HCT116 (cell line): ENCODE measurements at regions not wholly inside any gene's neighbourhood (a gene's known extent, or its start where the extent isn't known, plus 50 kb on each side); places are given as distances from the start of the nearest gene placed in this dataset.

Experiments used
- CEBPB ChIP-seq: IDR thresholded peaks from 2 replicates; pipeline ENCODE4 v1.6.1; 2012; ENCODE audit warnings: low read depth
- CTCF ChIP-seq, 3 experiments: fragments of 200-600 bp in 1 of 3; sonication (generic) in 1 of 3; IDR thresholded peaks in 2 of 3; conservative IDR thresholded peaks in 1 of 3; 2 replicates each; pipeline ENCODE4 v1.5.1; 2012 to 2017; ENCODE audit warnings: low read depth in 2 of 3, low read length in 2 of 3, antibody characterized with exemption in 1 of 3, borderline replicate concordance in 1 of 3, control low read depth in 1 of 3, mild to moderate bottlenecking in 1 of 3, mixed read lengths in 1 of 3, mixed run types in 1 of 3, moderate library complexity in 1 of 3; ENCODE audit not compliant: insufficient read depth in 1 of 3
- JUND ChIP-seq: IDR thresholded peaks from 2 replicates; pipeline ENCODE4 v1.6.1; 2012
- POLR2A ChIP-seq: IDR thresholded peaks from 2 replicates; pipeline ENCODE4 v1.7.0; 2011; ENCODE audit warnings: borderline replicate concordance; ENCODE audit not compliant: insufficient read depth, insufficient read length; ENCODE audit errors: extremely low read depth
- POLR2AphosphoS5 ChIP-seq: IDR thresholded peaks from 2 replicates; pipeline ENCODE4 v1.6.1; 2011; ENCODE audit warnings: mild to moderate bottlenecking, low read depth, low read length, moderate library complexity
- RAD21 ChIP-seq: IDR thresholded peaks from 2 replicates; pipeline ENCODE4 v1.6.1; 2012; ENCODE audit warnings: low read depth, mild to moderate bottlenecking
- REST ChIP-seq: IDR thresholded peaks from 2 replicates; pipeline ENCODE4 v1.6.1; 2012; ENCODE audit warnings: low read depth
- ZBTB33 ChIP-seq: IDR thresholded peaks from 2 replicates; pipeline ENCODE4 v1.6.1; 2011; ENCODE audit warnings: mild to moderate bottlenecking, low read length, moderate library complexity; ENCODE audit not compliant: insufficient replicate concordance; ENCODE audit errors: extremely low read depth

- TF ChIP-seq REST (no peak), CTCF (IDR thresholded peaks at IDR 0.05 in 2 of 3, conservative IDR thresholded peaks at IDR 0.05 in 1 of 3; ENCODE audit: borderline replicate concordance in 1 of 3, insufficient read depth in 1 of 3, low read depth in 2 of 3, low read length in 2 of 3) (no peak), POLR2AphosphoS5 (no peak), CEBPB (no peak), POLR2A (no peak), JUND (no peak), ZBTB33 (no peak), RAD21 (no peak)
Measured at GRCh38 chr17:71846561-71847110, 274.2 kb upstream of the SOX9 start.
